ENCODE measurements at regions not wholly inside any gene's neighbourhood (a gene's known extent, or its start where the extent isn't known, plus 50 kb on each side); places are given as distances from the start of the nearest gene placed in this dataset.

DNA sequence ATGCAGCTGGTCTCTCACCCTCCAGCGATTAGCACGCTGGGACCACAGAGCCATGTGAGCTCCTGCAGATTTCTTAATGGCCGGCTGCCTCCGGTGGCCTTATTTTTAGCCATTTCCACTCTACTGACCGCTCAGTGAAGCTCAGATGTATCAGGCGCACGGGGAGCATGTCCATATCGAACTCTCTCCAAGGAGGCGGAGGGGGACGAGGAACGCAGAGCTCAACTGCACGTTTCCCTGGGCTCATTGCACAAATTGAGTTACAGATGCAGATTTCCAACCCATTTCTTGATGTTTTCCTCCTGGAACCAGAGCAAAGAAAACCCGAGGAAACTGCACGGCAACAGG, 207.1 kb downstream of the CTTN start:
- Mint-ChIP-seq H3K4me1 (ENCODE audit: low read depth) (peaks cover 18% of the 10 kb centered on the region), H3K4me3 (no peak overlapping the region), H3K36me3 (ENCODE audit: low read depth) (no peaks in the 10 kb centered on the region), H3K27ac (no peak overlapping the region), H3K27me3 (peaks cover 7% of the 10 kb centered on the region), H3K9me3 (no peaks in the 10 kb centered on the region)
- intact Hi-C loops (cut with micrococcal nuclease), result no loop called here

- Mint-ChIP-seq H3K36me3 (ENCODE audit: low read depth) (no peaks in the 10 kb centered on the region), H3K27me3 (peaks cover 9% of the 10 kb centered on the region), H3K4me1 (ENCODE audit: low read depth) (peaks cover 18% of the 10 kb centered on the region), H3K27ac (no peak overlapping the region), H3K9me3 (no peaks in the 10 kb centered on the region), H3K4me3 (no peak overlapping the region)
- intact Hi-C loops (cut with micrococcal nuclease), result no loop called here
These were observed 207.5 kb downstream of the CTTN start for GRCh38 chr11:70605846-70606245.

- H3K4me3 Mint-ChIP-seq, result no peak overlapping the region
- no peak overlapping the region for H3K27ac Mint-ChIP-seq
- intact Hi-C loops (cut with micrococcal nuclease), result no loop called here
- H3K27me3 Mint-ChIP-seq, result peaks cover 14% of the 10 kb centered on the region
- peaks cover 18% of the 10 kb centered on the region for H3K4me1 Mint-ChIP-seq (ENCODE audit: low read depth)
- H3K9me3 Mint-ChIP-seq, result no peaks in the 10 kb centered on the region
- no peaks in the 10 kb centered on the region for H3K36me3 Mint-ChIP-seq (ENCODE audit: low read depth)
These were observed 208.1 kb downstream of the CTTN start for GRCh38 chr11:70606248-70606950.

GRCh38 chr11:70606951-70607330, 208.6 kb downstream of the CTTN start:
- intact Hi-C loops (cut with micrococcal nuclease), result no loop called here
- no peak overlapping the region for H3K27ac Mint-ChIP-seq
- no peak overlapping the region for H3K4me3 Mint-ChIP-seq
- H3K9me3 Mint-ChIP-seq, result no peaks in the 10 kb centered on the region
- H3K4me1 Mint-ChIP-seq (ENCODE audit: low read depth), result peaks cover 18% of the 10 kb centered on the region
- H3K36me3 Mint-ChIP-seq (ENCODE audit: low read depth), result no peaks in the 10 kb centered on the region
- H3K27me3 Mint-ChIP-seq, result peaks cover 14% of the 10 kb centered on the region

- Mint-ChIP-seq H3K27ac (no peak overlapping the region), H3K4me3 (no peak overlapping the region), H3K9me3 (no peaks in the 10 kb centered on the region), H3K4me1 (ENCODE audit: low read depth) (peaks cover 18% of the 10 kb centered on the region), H3K36me3 (ENCODE audit: low read depth) (no peaks in the 10 kb centered on the region), H3K27me3 (peaks cover 15% of the 10 kb centered on the region)
- intact Hi-C loops (cut with micrococcal nuclease), result no loop called here
These were observed 209.2 kb downstream of the CTTN start for GRCh38 chr11:70607561-70607960.

DNA sequence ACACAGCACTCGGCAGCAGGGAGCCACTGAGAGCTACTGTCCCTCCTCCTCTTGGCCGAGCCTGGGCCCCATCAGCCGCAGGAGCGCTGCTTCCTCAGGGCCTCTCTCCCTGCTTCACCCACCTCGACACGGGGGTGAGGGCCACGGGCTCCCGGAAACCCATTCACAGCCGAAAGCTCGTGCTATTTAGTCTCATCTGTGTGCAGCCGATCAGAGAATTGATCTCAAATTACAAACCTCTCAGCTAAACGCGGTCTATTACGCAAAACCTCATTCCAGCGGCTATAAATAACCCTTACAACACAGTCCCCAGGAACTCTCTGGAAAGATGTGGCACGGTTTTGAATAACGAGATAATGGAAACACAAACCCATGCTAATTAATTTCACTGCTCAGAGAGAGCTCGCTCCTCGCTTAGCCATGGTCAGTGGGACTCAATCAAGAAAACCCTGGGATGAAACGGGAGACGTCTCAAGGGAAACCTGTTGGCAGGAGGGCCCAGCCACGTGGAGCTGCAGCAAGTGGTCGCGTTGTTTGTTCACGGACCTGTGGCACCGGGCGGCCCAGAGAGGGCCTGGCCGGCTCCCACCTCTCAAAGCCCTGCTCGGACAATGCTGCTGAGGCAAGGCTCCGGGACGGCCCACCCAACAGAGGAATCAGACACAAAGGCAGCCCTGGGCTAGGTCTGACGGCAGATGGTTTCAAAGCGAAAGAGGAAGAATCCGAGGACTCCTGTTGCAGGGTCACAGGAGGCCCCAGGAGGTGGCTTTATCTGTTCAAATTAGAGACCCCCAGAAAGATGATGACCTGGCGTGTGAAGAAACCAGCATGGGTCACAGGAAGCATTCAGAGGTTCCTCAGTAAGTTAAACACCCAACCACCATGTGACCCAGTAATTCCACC, 210.5 kb downstream of the CTTN start:
- Mint-ChIP-seq H3K4me1 (ENCODE audit: low read depth) (peaks cover 18% of the 10 kb centered on the region), H3K4me3 (no peak overlapping the region), H3K27me3 (peaks cover 13% of the 10 kb centered on the region), H3K27ac (no peak overlapping the region), H3K9me3 (no peaks in the 10 kb centered on the region), H3K36me3 (ENCODE audit: low read depth) (no peaks in the 10 kb centered on the region)
- intact Hi-C loops (cut with micrococcal nuclease), result no loop called here

- Mint-ChIP-seq H3K27ac (no peak overlapping the region), H3K27me3 (peaks cover 13% of the 10 kb centered on the region), H3K9me3 (peaks cover 7% of the 10 kb centered on the region), H3K4me3 (no peak overlapping the region), H3K4me1 (ENCODE audit: low read depth) (peaks cover 17% of the 10 kb centered on the region), H3K36me3 (ENCODE audit: low read depth) (no peaks in the 10 kb centered on the region)
- intact Hi-C loops (cut with micrococcal nuclease), result no loop called here
These were observed 212.5 kb downstream of the CTTN start for GRCh38 chr11:70610566-70611565.

DNA sequence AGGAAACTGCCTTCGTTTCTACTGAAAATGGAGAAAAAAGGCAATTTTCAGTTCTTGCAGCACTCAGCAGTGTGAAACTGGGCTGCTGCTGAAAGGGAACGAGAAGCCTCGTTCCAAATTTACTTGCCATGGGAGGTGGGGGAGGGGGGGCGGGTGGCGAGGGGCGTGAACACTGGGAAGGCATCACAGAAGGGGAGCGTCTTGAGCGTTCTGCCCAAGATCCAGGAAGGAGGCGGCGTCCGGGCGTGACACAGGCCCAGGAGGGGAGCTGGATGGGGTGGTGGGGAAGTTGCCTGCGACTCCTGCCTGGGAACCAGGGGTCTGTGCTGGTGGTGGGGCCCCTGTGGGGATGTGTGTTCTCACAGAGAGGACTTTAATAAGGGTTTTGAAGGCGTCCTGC, 213.5 kb downstream of the CTTN start:
- peaks cover 11% of the 10 kb centered on the region for H3K4me1 Mint-ChIP-seq (ENCODE audit: low read depth)
- intact Hi-C loops (cut with micrococcal nuclease), result no loop called here
- peaks cover 7% of the 10 kb centered on the region for H3K9me3 Mint-ChIP-seq
- no peaks in the 10 kb centered on the region for H3K36me3 Mint-ChIP-seq (ENCODE audit: low read depth)
- H3K4me3 Mint-ChIP-seq, result no peak overlapping the region
- no peak overlapping the region for H3K27ac Mint-ChIP-seq
- peaks cover 13% of the 10 kb centered on the region for H3K27me3 Mint-ChIP-seq

DNA sequence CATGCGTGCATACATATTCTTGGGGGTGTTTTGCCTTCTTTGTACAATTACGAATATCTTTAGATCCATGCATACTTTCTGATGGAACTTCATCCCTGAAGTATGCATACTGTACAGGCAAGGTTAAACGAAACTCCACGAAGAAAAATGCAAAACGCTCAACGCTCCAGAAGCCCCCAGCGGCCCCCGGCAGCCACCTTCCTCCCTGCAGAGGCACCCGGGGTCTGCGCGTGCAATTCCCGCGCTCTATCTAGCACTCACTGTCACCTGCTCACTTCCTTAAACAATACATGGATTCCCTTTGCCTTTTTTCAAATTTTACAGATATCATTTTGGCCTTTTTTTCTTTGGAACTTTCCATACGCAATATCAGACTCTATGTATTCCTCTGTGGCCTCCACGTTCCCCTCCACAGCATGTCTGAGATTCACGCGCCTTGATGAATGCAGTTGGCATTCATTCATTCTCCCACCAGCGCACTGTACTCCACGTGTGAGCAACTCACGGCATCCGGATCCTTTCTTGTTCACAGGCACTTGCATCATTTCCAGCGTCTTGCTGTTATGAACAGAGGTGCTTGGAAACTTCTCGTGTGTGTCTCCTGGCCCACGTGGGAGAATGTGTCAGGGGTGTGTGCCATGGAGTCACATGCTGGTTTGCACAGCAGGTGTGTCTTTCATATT, 214.3 kb downstream of the CTTN start:
- no peak overlapping the region for H3K4me3 Mint-ChIP-seq
- H3K27me3 Mint-ChIP-seq, result peaks cover 13% of the 10 kb centered on the region
- intact Hi-C loops (cut with micrococcal nuclease), result no loop called here
- H3K36me3 Mint-ChIP-seq (ENCODE audit: low read depth), result no peaks in the 10 kb centered on the region
- H3K4me1 Mint-ChIP-seq (ENCODE audit: low read depth), result peaks cover 11% of the 10 kb centered on the region
- peaks cover 7% of the 10 kb centered on the region for H3K9me3 Mint-ChIP-seq
- no peak overlapping the region for H3K27ac Mint-ChIP-seq

DNA sequence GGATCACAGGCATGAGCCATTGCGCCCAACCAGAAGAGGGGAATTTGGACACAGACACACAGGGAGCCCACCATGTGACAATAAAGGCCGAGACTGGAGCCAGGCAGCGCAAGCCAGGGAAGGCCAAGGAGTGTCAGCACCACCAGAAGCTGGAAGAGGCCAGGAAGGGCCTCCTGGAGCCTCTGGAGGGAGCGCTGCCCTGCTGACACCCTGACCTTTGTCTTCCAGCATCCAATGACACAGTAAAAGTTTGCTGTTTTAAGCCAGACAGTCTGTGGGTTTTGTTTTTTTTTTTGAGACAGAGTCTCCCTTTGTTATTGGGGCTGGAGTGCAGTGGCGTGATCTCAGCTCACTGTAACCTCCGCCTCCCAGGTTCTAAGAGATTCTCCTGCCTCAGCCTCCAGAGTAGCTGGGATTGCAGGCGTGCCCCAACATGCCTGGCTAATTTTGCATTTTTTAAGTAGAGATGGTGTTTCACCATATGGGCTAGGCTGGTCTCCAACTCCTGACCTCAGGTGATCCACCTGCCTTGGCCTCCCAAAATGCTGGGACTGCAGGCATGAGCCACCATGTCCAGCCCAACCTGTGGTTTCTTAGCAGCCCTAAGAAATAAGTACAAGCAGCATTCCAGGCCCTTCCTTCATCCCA, 215.8 kb downstream of the CTTN start:
- Mint-ChIP-seq H3K4me3 (no peak overlapping the region), H3K9me3 (peaks cover 7% of the 10 kb centered on the region), H3K4me1 (ENCODE audit: low read depth) (peaks cover 2% of the 10 kb centered on the region), H3K36me3 (ENCODE audit: low read depth) (no peaks in the 10 kb centered on the region), H3K27ac (no peak overlapping the region), H3K27me3 (peaks cover 13% of the 10 kb centered on the region)
- intact Hi-C loops (cut with micrococcal nuclease), result no loop called here

DNA sequence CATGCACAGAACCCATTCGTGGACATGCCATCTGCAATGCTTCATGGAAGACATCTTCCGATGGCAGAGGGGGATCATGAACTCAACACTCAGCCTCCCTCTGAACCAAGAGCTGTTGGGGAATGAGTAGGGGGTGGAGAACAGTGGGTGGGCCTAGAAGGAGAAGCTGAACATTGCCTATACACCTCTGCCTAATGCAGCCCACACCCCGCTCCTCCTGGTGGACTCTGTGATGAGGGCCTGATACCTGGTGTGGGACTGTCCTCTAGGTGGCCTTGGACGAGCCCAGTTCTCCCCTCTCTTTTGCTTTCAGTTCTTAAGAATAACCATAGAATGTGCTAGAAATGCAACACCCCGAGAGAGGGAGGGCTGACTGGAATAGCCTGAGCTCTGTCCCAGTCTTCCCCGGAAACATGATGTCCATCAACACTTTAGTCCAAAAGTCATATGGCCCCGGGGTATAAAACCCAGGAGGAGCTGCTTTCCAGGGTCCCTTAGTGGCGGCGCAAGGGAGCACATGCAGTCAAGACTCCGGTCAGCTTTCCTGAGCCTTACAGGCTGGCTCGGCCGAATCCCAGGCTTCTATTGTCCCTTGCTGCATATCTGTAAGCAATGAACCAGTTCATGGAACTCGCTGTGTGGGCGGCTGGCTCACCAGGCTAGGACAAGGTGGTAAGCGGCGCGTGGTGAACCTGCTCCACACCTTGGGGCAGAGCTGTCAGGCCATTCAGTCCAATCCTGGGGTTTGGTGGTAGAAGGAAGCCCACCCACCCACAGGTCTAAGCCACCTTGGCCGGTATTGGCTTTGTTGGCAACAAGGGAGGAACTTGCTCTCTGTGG, 216.9 kb downstream of the CTTN start:
- no peak overlapping the region for H3K27ac Mint-ChIP-seq
- H3K9me3 Mint-ChIP-seq, result peaks cover 7% of the 10 kb centered on the region
- H3K4me3 Mint-ChIP-seq, result no peak overlapping the region

DNA sequence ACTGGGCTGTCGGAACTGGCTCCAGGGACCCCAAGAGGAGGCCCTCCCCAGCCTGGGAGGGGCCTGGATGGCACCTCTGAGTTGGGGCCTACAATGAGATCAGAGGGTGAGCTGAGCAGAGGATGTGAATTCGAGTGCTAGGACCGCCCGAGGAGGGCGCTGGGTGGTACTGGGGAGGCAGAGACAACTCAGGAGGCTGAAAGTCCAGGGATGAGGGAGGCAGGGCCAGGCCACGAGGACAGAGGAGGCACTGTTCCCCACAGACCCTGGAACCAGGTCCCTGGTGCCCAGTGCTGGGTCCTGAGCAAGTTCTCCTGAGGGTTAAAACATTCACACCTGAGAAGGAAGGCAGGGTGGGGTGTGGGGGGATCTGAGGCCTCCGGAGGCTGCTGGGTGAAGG, 218.0 kb downstream of the CTTN start:
- Mint-ChIP-seq H3K27me3 (peaks cover 2% of the 10 kb centered on the region), H3K27ac (no peak overlapping the region), H3K36me3 (ENCODE audit: low read depth) (no peaks in the 10 kb centered on the region), H3K4me1 (ENCODE audit: low read depth) (no peaks in the 10 kb centered on the region), H3K4me3 (no peak overlapping the region), H3K9me3 (peaks cover 7% of the 10 kb centered on the region)
- intact Hi-C loops (cut with micrococcal nuclease), result no loop called here

More for the DNA sequence above, 216.9 kb downstream of the CTTN start:
- peaks cover 10% of the 10 kb centered on the region for H3K27me3 Mint-ChIP-seq
- no peaks in the 10 kb centered on the region for H3K36me3 Mint-ChIP-seq (ENCODE audit: low read depth)
- H3K4me1 Mint-ChIP-seq (ENCODE audit: low read depth), result no peaks in the 10 kb centered on the region
- intact Hi-C loops (cut with micrococcal nuclease), result no loop called here
